HG03457 (cell line): ENCODE measurements at regions not wholly inside any gene's neighbourhood (a gene's known extent, or its start where the extent isn't known, plus 50 kb on each side); places are given as distances from the start of the nearest gene placed in this dataset.

Source experiments
- ATAC-seq: cut with Tn5 transposase; IDR thresholded peaks from one replicate; pipeline ENCODE4 v1.9.1; 2021; ENCODE audit warnings: moderate number of reproducible peaks; ENCODE audit not compliant: unreplicated experiment

DNA sequence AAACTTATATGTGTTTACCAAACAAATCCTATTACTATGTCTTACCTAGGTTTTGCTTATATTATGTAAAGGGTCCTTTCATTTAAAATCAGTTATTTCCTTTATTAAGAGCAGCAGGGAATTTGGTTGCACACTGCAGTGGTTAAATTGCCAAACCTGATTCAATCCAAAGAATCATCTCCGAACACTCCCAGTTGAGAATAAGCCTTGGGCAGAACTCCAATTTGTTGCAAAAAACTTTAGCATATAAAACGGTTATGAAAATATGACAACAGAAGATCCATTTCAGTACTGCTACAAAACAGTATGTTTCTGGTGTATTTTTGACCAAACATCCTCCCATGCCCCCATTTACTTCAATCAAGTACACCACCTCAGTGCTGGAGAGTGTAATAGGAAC, 587.0 kb upstream of the GRAMD2B start:
- ATAC-seq, result no peak

DNA sequence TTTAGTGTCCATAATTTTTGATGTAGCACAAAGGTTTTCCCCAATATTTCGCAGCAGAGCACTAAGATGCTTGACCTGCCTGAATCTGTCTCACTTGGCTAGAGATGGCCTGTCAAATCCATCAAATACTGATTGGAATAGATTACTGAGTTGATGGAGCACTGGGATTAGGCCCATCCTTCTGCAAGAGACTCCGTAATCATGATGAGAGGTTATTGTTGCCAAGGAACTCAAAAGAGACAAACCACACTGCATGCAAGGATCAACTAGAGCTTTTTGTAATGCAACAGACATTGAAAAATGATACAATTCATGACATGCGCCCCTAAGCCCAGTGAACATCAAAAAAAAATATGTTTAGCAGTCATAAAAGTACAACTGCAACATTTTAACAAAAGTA, 585.3 kb upstream of the GRAMD2B start:
- ATAC-seq, result no peak

DNA sequence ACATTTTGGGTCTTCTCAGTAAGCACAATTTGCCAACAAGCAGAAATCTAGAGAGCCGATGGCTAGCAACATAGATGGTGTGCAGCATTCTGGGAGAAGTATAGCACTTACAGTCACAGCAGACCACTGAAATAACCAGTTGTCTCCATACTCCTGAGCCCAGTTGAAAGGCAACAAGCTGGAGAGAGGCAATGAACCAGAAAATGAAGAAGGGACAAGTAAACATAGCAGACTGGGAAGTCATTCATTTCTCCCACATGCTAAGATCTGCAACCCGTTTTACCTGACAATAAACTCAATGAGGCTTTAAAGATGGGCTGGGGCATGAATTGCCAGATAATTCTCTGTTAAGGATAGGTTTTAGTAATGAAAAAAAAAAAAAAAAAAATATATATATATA, 575.6 kb upstream of the GRAMD2B start:
- no peak for ATAC-seq

DNA sequence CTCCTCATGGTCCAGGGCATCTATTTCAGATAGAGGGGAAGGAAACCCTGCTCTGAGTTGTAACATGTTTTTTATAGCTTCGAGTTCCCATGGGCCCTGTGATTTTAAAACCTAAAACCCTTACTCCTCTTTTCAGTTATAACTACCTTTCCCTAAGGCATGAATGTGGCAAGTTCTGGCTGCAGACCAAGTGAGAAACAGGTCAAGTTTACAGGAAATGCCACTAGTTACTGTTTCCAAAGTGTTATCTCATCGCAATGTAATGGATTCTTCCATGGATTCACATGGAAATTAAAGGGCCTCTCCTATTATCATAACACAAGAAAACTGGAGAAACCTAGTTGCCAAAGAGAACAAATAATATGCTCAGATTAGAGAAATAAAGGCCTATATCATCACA, 574.5 kb upstream of the GRAMD2B start:
- no peak for ATAC-seq

DNA sequence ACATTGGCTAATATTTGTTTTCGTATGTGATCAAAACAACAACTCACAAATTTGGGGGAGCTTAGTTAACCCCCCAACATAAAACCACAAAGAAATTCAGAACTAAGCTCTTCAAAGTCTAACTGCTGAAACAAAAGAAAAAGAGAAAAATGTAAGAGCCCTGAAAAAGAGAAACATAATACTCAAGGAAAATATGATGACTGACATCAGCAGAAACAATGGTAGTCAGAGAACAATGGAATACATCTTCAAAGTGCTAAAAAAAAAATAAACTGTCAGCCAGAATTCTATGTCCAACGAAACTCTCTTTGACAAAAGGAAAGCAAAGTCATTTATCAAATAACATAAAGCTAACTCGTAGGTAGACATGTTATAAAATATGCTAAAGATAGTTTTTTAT, 566.3 kb upstream of the GRAMD2B start:
- ATAC-seq, result no peak

DNA sequence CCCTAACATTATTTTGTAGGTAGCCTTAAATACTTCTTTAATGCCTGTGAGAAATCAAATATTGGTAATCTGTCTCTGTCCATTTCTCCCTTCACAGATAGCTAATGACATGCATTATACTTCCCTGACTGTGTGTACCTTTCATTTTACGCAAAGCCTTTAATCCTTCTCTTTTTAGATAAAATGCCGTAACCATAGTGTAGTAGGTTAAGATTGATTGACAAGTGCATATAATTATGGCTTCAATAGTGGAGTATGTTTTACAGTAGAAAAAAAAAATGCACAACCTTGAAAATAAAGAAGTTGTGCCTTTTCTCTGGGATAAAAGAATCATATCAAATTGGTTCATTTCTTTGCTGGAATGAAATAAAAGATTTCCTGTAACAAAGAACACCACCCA, 559.6 kb upstream of the GRAMD2B start:
- ATAC-seq, result no peak

DNA sequence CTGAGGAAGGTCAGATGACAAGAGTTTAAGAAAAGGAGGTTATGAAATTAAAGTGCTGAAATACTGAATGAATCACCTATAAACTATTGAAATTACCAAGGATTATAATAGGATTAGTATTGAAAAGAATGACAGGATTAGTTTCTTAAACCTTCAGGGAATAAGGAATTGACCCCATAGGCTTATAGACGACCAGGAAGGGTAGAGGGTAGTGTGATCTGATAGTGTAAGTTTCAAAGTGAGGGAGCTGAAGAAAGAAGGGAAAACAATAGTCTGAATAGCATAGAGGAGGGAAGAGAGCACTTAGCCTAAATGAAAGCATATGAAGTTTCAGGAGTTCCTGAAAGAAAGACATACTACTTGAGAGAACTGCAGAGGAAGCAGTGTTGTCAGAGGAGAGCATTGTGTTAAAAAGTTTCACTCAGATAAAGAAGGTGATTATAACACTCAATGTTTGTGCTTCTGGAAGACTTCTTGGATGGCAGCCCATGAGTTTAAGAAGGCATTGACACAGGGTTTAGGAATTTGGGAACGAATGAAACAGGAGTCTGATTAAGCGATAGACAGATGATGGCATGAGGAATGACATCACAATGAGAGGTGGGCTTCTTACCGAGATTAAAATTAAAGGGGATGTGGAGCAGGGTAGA, 557.9 kb upstream of the GRAMD2B start:
- ATAC-seq, result no peak

DNA sequence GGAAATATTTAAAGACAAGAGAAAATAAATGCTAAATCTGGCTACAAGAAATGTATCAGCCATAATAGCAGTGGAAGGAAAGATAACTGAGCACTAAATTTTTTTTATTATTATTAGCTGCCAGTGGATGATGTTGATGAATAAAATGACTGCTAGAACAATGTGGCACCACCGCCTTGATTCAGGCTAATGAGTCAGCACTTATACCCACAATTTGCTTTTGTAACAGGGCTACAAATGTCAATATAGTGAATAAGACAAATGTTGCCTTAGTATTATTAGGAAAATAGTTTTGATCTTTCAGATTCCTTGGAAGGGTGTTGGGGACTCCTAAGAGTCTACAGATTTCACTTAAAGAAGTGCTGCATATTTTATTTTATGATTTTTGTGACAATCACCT, 555.2 kb upstream of the GRAMD2B start:
- no peak for ATAC-seq

DNA sequence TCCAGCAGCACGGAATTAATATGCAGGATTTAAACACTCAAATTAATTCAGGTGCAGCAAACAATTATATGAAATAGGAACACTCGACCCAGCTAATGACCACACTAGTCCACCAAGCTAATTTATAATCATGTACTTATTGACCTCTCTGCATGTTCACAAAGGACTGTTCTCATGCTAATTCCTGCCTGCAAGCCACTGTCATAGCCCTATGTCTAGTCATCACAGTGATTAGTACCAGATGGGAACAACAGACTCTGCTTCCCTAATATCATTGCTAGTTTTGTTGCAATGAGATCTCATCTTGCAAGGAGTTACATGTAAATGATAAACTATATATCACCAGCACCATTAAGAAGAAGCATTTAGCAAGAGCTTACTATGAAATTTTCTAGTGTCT, 553.0 kb upstream of the GRAMD2B start:
- no peak for ATAC-seq

DNA sequence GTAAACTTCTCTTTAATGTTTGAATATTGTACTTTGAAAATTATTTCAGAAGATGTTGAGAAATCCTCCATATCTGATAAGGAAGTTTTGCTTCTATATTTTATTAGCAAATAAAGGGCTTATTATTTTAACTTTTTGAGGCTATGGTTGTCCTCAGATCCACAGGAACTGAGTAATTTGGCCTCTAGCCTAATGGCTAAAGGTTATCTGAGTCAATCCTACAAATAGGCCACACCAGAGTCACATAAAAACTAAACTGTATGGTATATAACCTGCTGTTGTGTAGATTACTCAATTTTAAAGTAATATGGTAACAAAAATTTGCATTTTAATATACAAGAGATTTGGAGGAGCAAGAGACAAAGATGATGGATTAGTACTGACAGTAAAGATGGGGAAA, 549.2 kb upstream of the GRAMD2B start:
- no peak for ATAC-seq

DNA sequence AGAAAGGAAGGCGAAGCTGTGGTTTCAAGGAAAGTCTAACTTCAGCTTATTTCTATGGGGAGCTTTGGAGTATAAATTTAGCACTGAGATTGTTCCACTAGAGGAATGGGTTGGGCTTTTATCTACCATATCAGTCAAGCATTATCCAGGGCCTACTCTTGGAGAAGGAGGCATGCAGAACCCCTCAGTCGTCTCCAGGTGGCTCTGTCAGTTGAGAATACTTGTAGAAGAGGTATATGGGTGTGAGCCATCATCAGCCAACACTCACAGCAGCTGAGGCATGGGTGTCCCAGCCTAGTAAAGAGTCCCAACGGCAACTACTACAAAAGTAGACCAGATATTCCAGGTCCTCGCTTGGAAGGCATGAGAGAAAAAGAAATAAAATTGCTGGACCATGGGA, 548.5 kb upstream of the GRAMD2B start:
- ATAC-seq, result no peak

DNA sequence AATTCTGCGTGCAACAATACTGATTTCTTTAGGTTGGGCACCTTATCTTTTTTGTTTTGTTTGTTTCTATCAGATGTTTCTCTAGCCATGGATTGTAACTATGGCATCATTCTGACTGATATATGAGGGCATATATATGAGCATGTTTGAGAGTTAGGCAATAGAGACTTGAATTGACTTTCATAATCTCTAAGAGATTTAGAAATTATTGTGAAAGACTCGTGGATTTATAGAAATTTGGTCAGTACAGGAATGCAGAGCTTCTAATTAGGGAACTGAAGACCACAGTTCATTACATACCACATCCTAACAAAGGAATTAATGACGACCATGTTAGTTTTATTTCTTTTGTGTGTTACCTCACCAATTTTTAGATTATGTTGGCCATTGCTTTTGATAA, 546.0 kb upstream of the GRAMD2B start:
- ATAC-seq, result no peak

DNA sequence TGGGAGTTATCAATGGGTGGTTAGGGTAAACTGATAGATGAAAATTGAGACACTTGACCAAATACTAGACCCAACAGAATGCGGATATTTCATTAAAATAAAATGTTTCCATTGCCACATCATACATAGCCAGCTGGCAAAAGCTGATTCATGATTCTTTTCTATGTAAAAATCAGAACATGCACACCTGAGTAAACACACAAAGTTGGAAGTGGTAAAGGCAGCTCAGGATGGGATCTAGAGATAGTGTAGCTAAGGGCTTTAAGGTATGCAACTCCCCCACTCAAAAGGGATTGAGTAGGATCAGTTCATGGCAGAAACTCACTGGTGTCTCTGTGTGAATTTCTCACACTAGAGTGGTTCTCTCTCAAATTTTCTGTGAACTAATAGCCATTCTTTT, 541.1 kb upstream of the GRAMD2B start:
- ATAC-seq, result no peak

DNA sequence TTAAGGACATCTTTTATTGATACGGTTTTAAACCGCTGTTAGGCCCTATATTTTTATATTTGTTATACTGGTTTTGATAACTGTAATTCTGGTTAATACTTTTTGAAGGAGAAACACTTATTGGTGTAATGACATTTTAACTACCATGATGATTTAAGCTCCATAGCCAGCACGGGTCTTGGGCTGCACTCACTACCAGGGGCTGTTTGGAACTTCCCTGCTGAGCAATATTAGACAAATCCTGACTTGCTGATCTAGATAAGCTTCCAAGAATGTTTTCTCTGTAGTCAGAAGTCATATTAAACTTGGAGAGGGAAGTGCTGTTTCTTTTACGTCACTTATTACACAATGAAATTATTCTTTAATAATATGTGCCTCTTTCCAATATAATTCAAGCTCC, 540.0 kb upstream of the GRAMD2B start:
- no peak for ATAC-seq

DNA sequence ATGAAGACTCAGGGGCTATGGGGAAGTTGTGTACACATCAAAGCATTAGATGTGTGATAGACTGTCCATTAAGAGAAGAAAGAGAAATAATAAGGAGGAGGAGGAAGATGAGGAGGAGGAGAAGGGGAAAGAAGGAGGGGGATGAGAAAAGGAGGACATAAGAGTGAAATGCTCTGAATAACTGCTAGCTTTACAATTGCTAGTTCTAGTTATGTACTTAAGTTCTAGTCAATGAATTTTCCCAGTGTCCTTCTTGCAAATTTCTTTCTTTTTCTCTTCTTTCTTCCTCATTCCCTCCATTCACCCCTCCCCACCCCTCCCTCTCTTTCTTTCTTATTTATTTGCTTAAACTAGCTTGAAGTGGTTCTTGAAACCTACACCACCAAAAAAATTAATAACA, 534.9 kb upstream of the GRAMD2B start:
- no peak for ATAC-seq

DNA sequence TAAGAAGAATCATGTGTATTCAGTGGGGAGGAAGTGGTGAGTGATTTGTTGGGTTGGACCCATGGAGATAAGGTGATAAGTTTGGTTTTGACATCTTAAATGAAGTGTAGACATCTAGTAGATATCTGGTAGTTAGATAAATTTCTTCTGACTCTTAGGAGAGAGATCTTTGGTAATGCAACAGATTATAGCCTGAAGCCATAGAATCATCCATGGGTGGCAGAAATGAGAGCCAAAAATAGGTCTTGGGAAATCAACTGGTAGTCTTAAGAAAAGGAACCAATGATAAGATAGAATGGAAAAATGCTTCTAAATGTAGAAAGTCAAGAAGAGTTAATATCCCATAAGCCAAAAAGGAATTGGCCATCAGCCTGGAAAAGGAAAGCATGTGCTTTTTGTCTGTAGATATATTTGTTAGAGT, 532.7 kb upstream of the GRAMD2B start:
- no peak for ATAC-seq

DNA sequence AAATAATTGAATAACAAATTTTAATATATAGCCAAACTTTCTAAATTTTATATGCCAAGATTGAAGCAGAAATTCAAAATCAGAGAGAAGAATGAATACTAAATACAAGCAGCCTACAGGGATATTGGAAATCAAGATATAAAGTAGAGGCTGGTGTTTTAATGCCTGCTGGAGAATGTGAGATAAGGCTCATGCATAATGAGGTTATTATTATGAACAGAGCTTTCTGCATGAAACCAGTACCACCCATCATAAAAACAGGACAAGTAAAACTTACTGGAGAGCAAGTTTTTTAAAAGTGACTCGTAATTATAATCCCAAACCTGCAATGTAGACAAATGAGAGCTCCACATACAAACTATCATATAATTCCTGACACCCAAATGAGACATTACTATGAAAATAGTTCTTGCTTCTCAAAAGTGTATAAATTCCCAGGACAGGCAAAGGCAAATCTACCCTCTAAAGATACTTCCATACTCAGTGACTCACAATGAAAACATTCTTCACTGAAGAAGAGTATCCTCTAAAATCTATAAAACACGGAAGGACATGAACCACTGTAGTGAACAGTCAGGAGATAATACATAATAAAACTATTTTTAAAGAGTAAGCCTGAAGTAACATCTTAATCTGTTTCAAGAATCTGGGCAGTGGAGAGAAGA, 532.0 kb upstream of the GRAMD2B start:
- ATAC-seq, result no peak

DNA sequence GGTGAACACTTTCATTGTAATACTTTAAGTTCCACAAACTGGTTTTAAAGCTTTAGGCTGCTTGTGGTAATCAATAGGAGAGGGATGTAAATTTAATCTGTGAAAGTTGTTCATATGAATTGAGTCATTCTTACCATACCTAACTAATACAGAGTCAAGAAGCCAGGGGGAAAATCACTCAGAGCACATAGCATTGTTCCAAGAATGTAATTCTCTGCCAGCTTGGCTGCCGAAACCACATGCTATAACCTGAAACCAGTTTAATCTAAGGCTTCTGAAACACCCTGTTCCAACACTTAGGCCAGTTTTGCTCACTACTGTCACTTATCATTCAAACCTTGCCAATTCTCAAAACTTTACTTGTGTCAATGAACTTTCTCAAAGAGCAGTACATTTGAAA, 528.8 kb upstream of the GRAMD2B start:
- no peak for ATAC-seq

DNA sequence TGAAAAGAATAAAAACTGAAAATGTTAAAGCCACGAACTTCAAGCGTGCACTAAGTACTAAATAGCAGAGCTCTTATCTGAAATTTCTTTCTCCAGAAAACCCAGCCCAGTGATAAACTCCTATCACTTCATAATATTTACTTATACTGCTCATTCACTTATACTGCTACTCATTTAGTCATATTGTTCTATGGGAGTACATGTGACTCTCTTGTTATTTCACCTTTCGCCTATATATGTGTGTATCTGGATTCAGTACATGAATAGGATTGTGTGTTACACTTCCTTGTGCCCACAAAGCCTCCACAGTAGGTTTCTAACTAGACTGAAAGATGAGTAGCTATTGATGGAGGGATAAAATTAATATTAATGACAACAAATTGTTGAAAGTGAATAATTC, 526.8 kb upstream of the GRAMD2B start:
- ATAC-seq, result no peak

DNA sequence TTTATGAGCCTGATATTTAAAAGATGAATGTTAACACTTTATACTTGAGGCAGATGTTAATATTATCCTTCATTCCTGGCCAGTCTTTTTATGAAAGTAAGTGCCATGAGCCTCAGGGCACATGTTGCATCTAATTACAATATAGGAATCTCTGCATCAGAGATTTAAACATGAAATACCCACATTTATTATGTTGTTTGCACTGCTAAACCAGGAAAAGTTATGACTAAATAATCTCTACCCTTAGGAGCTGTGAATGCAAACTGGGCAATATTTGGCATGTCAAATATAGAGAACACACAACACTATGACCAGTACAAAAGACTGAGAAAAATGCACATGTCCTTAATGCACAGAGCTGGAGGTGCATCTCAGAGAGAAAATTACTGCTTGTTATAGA, 526.1 kb upstream of the GRAMD2B start:
- no peak for ATAC-seq

DNA sequence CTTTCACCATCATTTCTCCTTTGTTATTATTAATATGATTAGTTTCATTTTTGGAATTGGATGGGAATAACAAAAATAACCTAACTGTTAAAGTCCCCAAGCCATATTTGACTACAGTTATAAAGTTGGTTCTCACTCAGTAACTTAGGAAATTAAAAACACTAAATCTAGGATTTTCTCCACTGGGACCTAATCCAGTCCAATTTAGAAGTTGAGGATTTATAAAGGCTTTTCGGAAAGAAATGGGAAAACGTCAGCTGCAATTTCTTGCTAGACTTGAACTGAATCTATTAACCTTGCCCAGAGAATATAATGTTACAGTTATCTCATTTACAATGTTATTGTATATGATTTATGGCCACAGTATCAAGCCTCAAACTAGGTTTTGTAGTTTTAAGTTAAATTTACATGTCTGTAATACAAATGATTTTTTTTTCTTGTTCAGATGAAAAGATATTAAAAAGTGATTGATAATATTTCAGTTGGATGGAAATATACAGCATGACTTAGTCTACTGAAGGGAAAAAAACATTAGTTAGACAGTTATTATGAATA, 524.3 kb upstream of the GRAMD2B start:
- no peak for ATAC-seq

DNA sequence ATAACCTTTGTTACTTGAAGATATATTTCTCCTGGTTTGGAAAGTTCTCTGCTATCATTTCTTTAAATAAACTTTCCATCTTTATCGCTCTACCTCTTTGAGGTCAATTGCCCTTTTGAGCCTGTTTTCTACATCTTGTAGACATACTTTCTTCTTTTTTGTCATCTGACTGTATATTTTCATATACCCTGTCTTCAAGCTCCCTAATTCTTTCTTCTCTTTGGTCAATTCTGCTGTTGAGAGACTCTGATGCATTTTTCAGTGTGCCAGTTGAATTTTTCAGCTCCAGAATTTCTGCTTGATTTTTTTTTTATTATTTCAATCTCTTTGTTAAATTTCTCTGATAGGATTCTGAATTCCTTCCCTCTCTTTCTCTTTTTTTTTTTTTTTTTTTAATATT, 511.2 kb upstream of the GRAMD2B start:
- no peak for ATAC-seq

DNA sequence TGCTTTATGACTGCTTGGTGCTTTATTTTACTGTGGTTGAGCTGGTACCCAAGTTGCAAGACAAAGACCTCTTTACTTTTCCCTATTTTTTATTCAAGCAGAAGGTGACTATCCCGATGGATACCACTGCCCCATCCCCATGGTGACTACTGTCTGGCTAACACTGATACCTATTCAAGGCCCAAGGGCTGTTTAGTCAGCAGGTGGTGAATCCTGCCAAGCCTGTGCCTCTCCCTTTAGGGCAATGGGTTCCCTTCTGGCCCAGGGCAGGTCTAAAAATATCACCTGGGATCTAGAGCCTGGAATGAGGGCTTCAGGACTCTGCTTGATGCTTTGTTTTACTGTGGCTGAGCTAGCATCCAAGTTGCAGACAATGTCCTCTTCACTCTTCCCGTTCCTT, 510.0 kb upstream of the GRAMD2B start:
- no peak for ATAC-seq
